ENCODE measurements at regions not wholly inside any gene's neighbourhood (a gene's known extent, or its start where the extent isn't known, plus 50 kb on each side); places are given as distances from the start of the nearest gene placed in this dataset.

DNA sequence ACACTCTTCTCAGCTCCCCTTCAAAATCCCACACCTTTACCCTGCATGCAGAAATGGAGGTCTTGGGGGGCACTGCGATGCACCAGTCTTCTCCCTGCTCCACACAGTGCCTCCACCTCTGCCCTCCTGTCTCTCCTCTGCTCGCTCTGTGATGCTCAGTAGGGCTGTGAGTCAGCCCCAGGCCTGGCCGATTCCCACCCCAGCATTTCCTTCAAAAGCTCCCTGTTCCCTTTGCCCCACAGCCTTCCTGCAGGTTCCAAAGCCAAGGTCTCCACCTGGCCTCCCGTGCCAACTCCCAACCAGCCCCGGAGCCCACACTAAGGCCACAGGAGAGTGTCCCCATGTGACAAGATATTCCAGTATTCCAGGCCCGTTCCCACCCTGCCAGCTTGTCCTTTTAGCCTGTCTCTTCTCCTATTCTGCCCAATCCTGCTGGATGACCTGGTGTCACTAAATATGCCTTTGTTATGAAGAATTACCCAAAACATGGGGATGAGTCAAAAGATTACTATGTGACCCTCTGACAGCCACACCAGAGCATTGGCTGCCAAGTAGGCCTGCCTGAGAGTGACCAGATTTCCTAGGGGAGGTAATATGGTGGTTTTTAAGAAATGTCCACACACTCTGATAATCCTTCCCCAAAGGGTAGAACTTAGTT, 118.9 kb upstream of the NXT1 start:
- DNase-seq (ENCODE audit: low read depth in 2 of 2), result peak; percentile 43 to 48

DNA sequence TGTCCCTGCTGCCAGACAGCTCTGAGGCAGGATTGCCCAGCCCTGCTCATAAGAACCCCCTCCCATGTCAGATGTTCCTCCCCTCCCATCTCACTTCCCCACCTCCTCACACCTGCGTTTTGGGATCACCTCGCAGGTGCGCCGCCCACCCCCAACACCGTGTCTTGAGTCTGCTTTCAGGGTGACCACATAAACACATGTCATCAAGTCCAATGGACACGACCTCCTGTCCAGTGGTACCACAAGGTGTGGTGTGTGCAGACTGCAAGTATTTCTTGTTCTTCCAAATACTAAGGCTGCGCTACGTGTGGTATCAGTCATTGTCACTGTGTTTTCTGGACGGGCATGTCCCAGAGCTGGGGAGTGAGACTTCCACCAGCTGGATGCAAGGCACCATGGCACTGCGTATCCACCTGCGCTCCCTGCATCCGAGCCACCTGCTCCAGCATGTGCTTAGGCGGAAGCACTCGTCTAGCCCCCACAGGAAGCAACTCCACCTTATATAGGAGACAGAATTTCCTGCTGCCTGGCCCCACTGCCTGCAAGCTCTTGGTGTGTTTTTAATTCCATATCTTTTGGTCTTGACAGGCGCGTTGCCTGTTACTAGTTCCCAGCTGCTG, 119.7 kb upstream of the NXT1 start:
- DNase-seq (ENCODE audit: low read depth in 2 of 2), result peak in 1 of 2 donors; percentile 51

DNA sequence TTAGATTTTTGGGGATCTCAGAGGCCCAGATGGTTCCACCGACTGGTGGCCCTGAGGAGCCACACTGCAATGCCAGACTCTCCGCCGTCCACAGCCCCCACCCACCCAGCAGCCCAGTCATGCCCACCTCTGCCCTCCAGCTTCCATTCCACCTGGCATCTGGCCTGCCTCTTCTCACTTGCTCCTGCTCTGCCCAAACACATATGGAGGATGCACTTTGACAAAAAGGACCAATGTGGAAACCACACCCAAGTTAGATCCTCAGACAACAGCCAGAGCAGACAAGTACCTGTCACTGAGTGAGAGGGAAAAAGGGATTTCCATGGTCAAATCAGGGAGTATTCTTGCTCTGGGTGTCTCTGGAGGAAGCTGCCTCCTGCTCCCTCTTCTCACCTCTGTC, 120.6 kb upstream of the NXT1 start:
- DNase-seq (ENCODE audit: low read depth in 2 of 2), result no peak

DNA sequence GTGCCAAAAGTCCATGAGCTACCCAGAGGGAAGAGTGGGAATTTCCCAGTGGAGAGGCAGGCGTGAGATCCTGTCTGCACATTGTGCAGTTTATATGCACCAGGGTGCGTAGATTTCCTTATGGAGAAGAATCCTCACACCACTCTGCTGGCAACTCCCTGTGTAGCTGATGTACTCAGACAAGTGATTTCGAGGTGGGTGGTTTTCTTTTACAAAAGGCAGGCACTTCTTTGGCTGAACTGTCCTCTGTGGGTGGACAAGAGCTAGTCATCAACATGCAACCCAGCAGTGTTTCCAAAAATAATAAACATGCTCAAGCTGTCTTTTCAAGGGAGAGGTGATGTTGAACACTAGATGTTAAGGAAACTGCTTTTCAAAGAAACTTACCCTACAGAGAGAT, 121.7 kb upstream of the NXT1 start:
- peak in 1 of 2 donors; percentile 64 for DNase-seq (ENCODE audit: low read depth in 2 of 2)

DNA sequence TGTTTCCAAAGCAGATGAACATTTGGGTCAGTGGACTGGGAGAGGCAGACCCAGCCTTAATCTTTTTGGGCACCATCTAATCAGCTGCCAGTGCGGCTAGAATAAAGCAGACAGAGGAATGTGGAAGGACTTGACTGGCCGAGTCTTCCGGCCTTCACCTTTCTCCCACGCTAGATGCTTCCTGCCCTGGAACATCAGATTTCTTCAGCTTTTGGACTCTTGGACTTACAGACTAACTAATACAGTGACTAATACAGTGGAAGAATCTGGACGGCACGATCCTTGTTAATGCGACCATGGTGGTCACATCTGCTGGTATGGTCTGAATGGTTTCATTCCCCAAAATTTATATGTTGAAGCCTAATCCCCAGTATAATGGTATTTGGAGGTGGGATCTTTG, 122.6 kb upstream of the NXT1 start:
- DNase-seq (ENCODE audit: low read depth in 2 of 2), result no peak

DNA sequence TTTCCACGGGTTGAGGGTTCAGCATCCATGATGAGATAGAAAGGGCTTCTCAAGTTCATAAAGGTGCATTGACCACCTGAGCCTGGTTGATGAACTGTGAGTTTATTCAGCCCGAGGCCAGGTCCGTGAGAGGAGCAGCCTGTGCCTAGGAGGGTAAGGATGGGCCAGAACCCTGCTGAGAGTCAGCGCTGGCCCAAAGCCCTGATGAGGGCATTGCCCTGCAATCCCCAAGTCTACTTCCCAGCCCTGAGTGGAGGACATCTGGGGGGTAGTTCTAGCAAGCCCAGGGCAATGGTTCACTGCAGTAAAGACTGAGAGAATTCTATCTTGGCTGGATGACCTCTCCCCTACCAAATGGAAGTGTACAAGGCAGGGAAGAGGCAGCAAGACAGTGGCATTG, 123.3 kb upstream of the NXT1 start:
- DNase-seq (ENCODE audit: low read depth in 2 of 2), result no peak

DNA sequence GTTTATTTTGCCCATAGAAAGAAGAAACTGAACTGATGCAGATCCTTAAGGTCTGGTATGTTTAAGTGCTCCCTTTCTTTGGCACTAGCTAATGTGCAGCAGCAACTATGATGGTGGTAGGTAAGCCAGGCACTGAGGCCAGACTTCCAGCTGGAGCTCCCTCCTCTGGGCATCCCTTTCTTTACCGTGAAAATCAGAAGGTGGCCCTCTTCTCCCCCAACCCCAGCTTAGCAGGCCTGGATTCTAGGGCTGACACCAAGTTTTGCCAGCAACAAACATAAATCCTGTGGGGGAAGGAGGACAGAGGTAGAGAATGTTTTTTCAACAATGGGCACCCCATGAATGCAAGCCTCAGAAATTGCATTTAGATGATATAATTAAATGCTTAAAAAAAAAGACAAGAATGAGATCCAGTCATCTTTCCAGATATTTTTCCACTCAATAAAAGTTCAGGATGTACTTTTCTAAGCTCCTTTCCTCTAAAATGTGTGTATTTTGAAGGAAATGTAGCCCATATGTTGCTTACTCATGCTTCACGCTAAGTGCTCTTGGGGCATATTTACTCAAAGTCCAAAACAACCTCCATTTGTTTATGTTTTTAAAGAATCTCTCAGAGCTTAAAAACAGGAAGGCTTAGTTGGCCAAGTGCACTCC, 123.9 kb upstream of the NXT1 start:
- peak in 1 of 2 donors; percentile 73 for DNase-seq (ENCODE audit: low read depth in 2 of 2)

DNA sequence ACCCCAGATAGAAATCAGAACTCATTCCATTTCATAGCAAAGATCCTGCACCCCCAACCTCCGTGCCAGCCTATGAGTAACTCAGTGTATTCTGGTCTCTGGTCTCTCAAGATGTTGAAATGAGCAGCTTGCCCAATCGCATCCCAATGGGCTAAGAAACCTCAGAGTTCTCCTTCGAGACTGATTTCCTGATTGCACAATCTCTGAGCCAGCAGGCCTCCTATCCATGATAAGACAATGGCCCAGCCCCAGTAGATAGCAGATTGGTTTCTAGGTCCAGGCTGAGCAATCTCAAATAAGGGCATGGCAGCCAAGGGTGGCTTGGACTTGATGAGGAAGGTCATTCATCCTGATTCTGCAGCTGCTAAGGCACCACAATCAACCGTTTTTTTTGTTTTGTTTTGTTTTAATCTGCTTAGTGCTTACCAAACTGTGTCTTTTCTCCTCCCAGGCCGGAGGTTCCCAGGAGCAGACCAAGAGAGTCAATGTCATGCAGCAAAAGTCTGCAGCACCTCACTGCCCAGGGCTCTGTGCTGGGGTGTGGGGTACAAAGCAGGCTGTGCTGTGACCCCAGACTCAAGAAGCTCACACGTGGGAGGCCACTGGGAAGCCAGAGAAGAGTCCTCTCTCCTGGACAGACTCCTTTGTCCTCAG, 125.1 kb upstream of the NXT1 start:
- DNase-seq (ENCODE audit: low read depth in 2 of 2), result peak in 1 of 2 donors; percentile 56

DNA sequence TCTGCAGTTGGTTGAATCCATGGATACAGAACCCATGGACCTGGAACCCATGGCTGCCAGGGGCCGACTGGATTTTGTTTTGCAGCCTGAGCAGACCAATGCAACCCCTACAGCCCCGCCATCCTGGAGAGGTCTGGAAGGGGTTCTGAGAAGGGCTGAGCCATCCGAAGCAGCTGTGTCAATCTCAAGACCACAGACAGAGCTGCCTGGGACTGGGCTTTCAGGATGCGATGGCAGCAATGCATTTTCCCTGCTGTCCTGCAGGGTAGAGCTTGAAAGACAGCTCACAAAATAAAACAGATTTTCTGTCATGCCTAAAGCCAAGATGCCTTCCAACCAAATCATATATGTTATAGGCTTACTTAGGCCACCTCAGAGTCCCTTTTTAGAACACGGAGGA, 125.8 kb upstream of the NXT1 start:
- no peak for DNase-seq (ENCODE audit: low read depth in 2 of 2)

DNA sequence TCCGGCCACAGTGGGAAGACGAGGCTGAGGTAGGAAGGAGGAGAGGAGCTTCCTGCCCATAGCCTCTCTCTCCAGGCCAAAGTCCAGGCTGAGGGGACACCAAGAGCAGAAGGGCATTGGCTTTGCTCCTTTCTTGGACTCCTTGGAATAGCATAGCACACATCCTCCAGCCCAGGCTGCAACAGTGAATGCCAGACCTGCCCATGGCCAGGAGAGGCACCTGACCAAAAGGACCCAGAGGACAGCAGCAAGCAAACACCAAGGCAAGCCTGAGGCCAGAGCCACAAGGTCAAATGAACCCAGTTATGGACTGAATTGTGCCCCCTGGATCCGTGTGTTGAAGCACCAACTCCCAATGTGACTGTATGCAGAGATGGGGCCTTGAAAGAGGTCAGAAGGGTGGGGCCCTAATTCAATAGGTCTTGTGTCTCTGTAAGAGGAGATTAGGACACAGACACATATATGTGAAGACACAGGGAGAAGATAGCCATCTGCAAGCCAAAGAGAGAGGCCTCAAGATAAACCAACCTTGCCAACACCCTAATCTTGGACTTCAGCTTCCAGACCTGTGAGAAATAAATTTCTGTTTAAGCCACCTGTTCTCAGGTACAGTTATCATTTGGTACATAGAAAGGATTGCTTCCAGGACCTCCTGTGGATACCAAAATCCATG, 126.5 kb upstream of the NXT1 start:
- no peak for DNase-seq (ENCODE audit: low read depth in 2 of 2)

DNA sequence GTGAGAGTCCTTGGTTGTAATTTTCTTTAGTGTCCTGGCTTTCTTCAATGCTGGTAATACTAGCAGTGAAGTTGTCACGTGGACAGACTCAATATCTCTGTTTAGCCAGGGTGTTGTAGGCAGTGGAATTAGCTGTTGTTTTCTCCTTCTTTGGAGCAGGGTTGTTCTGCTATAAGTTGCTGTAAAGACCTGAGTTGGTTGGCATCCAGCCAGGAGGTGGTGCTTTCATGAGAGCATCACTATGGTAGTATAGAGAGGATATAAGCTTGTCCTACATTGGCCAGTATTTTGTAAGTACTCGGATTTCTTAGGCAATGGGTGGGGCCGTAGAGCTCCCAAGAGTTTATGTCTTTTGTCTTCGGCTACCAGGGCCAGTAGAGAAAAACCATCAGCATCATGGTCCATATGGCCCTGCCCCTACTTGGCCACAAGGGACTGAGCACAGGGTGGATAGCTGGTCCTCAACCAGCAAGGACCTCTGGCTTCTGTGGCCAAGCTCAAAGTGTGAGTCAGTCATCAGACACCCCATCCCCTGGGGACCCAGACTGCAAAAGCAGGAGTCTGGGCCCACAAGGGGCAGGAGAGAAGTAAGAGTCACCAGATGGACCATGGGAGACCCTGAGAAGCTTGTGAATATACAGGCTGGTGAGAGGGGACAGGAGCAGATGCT, 127.9 kb upstream of the NXT1 start:
- DNase-seq (ENCODE audit: low read depth in 2 of 2), result no peak

DNA sequence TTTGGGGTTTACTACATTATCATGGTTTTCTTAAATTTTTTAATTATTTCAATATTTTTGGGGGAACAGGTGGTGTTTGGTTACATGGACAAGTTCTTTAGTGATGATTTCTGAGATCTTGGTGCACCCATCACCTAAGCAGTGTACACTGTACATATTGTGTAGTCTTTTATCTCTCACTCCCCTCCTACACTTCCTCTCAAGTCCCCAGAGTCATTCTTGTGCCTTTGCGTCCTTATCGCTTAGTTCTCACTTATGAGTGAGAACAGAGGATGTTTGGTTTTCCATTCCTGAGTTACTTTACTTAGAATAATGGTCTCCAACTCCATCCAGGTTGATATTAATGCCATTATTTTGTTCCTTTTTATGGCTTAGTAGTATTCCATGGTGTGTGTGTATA, 130.9 kb upstream of the CD93 start:
- no peak for DNase-seq (ENCODE audit: low read depth in 2 of 2)

DNA sequence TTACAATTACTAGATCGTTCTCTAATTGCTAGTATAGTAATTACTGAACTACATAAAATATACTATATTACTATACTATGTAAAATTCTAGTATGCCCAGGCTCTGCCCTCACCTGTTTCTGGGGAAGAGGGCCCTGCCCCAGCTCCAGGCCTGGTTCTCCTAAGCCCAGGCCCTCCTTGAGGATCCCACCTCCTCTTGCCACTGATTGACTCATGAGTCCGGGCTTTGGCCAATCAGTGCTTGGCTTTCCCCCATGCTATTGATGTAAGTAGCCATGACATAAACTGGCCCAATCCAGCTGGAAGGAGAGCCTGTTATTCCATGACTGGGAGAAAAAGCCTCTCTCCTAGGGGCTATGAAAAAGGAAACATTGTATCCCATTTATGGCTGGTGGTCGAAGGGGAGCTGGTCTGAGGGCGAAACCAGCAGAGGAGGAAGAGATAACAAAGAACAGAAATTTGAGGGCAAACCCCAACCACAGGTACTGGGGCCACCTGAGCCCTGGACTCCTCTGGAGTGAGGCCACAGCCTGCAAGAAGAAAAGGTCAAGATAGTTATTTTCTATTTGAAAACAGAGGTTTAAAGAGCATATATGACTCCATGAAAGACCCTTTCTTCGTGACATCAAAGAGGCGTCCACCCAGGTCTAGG, 129.3 kb upstream of the CD93 start:
- DNase-seq (ENCODE audit: low read depth in 2 of 2), result no peak

DNA sequence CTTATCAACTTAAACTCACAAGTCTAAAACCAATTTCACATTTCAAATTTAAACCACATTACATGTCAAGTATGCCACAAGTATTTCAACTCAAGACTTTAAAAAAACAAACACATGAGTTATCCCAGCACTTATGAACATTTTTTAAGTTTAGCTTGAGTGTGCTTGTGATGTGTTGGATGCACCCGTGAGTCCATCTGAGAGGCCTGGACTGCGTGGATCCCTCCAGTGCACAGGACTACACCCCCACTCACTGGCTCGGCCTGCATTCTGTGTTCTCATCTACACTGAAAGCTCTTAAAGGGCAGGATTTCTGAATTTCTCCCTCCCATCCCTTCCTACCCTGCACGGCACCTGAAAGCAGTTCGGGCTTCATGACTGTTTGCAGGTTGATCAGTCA, 128.8 kb upstream of the CD93 start:
- DNase-seq (ENCODE audit: low read depth in 2 of 2), result no peak

DNA sequence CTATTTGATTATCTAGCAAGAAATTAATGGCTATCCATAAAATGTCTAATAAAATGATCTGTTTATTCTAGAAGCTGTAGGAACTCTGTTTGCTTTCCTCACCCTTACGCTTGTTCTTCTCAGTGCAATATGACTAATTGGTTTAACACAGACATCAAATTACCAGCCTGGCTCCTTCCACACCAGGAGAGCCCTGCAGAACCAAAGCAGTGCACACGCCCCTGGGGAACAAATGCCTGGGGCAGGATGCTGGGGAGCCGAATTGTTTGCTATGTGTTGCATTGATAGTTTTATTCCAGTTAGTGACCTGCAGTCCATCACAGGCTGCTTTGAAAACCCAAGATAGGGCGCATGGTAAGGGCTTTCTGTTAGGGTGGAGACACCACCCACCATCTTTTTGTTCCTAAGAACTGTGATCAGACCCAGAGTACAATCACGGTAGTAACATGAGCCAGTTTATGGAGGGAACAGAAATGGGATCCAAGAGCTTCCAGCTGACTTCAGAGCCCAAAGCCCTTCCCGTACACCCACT, 126.4 kb upstream of the CD93 start:
- DNase-seq (ENCODE audit: low read depth in 2 of 2), result no peak

DNA sequence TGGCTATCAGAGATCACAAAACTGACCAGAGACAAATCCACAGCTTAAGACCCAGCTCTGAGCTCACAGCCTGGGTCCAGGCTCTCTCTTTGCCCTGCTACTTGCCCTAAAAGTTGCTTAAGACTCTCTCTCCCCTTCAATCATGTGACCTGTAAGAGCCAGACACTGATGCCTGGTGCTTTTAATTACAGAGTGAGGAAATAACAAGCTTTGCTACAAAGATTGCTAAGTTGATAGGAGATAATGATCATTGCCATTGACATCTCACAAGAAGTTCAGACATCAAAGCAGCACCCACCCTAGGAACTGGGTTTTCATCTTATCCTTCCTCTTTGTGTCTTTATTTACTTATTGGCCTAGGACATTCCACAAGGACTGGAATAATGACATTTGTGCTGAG, 125.9 kb upstream of the CD93 start:
- DNase-seq (ENCODE audit: low read depth in 2 of 2), result no peak

DNA sequence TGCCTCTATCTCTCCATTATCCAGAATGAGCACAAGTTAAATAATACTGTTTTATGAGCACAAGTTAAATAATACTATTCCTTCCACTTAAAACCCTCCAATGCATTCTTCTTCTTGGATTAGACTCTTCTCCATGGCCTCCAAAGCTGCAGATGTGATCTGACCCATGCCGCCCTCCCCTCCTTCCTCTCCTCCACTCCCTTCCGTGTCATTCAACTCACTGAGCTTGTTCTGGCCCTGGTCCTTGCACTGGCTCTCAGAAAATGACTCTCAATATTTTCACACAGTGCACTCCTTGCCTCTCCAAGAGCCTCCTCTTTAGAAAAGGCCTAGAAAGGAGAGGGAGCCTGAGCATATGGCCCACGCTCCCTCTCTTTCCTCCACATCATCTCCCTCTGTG, 125.0 kb upstream of the CD93 start:
- no peak for DNase-seq (ENCODE audit: low read depth in 2 of 2)

DNA sequence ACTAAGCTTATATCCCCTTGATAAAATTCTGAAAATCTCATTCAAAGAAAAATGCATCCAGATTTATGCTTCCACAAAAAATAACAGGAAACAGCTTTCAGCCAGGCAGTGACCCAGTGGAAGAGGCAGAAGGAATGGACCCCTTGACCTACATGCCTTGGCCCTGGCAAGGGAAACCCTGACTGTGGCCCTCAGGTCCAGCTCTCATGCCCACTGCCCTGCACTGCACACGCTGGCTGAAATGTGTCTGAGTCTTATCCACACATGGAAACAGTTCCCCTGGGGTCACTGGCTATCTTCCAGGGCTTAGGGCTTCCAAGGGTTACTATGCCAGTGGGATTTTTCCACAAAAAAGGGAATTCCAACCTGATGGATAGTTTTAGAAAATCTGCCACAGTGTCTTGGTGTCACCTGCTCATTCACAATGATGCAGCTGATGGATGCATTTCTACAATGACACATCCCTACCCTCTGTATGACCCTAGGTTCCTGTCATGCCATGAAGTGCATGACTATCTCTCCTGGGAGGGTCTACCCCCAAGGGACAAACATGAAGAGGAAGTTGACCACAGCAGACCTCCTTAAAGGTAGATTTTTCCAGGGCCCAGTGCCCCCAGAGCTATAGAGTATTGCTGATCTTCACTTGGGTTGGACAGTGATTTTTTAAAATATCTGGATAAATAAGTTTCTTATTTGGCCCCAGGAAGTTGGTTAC, 121.9 kb upstream of the CD93 start:
- peak in 1 of 2 donors; percentile 70 for DNase-seq (ENCODE audit: low read depth in 2 of 2)

DNA sequence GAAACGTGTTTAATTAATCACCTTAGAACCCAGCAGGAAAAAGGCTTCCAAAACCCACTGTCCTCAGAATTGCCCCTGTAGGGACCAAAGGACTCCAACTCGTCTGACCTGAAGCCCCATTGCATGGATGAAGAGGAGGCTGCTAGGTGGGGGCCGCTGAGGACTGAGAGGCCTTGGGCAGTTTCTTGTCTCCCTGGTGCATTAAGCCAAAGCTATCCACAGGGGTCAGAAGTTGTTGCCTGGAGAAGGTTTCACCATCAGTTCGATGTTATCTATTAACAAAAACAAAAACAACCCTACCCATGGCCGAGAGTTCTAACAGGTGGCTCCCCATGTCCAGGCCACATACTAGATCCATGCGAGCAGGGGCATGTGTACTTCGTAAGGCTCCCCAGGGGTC, 120.9 kb upstream of the CD93 start:
- no peak for DNase-seq (ENCODE audit: low read depth in 2 of 2)

DNA sequence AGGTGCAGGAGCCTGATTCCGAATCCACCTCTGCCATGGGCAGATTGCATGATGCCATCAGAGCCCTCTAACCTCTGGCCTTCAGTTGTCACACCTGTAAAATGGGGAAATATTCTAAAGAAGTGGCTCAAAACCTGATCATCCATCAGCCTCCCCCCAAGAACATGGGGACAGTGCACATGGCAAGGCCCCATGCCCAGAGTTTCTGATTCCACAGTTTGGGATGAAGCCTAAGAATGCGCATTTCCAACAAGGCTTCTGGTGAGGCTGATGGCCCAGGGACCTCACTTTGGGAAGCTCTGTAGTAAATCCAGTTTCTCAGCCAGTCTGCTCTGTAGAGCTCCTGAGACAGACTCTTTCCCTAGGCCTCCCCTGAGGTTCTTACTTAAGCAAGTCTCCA, 119.9 kb upstream of the CD93 start:
- no peak for DNase-seq (ENCODE audit: low read depth in 2 of 2)
